SK-N-SH (cell line): ENCODE measurements at regions not wholly inside any gene's neighbourhood (a gene's known extent, or its start where the extent isn't known, plus 50 kb on each side); places are given as distances from the start of the nearest gene placed in this dataset.

ENCODE experiments used
- CTCF ChIA-PET: fragments of 300-600, 350-600 bp; formaldehyde crosslinking; extraction: SDS; loops from one replicate; lab custom pipeline; 2021; lab: Yijun Ruan, JAX
- POLR2A ChIA-PET: fragments of 350-600 bp; sonication (Branson Sonifier 250); formaldehyde crosslinking; extraction: SDS; loops from one replicate; lab custom pipeline; 2020; ENCODE audit warnings: antibody characterized with exemption, inconsistent platforms; lab: Yijun Ruan, JAX
- DNase-seq: peaks from one replicate; pipeline ENCODE4 v3.0.0; 2012
- H2AFZ ChIP-seq: fragments of 200-600 bp; sonication (generic); 2 replicates; pipeline ENCODE4 v1.8.1; 2016; ENCODE audit warnings: antibody characterized with exemption, mild to moderate bottlenecking, low read depth
- H3F3A ChIP-seq: fragments of 200-600 bp; sonication (generic); replicated peaks from 2 replicates; pipeline ENCODE3; 2016; ENCODE audit warnings: antibody characterized with exemption, mild to moderate bottlenecking; ENCODE audit not compliant: insufficient read depth
- H3K27ac ChIP-seq, 2 experiments: fragments of 200-500 bp in 1 of 2; fragments of 200-600 bp in 1 of 2; sonication (Bioruptor generic) in 1 of 2; sonication (generic), shearing (Covaris generic) in 1 of 2; 2 replicates each; pipeline versions ENCODE4 v1.5.1 to v1.6.1; 2014 to 2016; ENCODE audit warnings: low read depth in 2 of 2, inconsistent platforms in 1 of 2, low read length in 1 of 2, mild to moderate bottlenecking in 1 of 2, mixed read lengths in 1 of 2
- H3K27me3 ChIP-seq: fragments of 200-600 bp; sonication (generic), shearing (Covaris generic); 2 replicates; pipeline ENCODE4 v1.6.1; 2016; ENCODE audit warnings: mixed run types; ENCODE audit not compliant: insufficient read depth
- H3K36me3 ChIP-seq, 2 experiments: fragments of 200-500 bp in 1 of 2; fragments of 200-600 bp in 1 of 2; sonication (Bioruptor generic) in 1 of 2; sonication (generic) in 1 of 2; replicated peaks in 1 of 2; 2 replicates each; pipeline versions ENCODE3 to v1.5.1; 2014 to 2016; ENCODE audit warnings: low read length in 1 of 2, mild to moderate bottlenecking in 1 of 2; ENCODE audit not compliant: insufficient read depth in 2 of 2, control insufficient read depth in 1 of 2
- H3K4me1 ChIP-seq, 2 experiments: fragments of 200-500 bp in 1 of 2; fragments of 200-600 bp in 1 of 2; sonication (Bioruptor generic) in 1 of 2; sonication (generic), shearing (Covaris generic) in 1 of 2; 2 replicates each; pipeline versions ENCODE4 v1.5.1 to v1.6.1; 2014 to 2016; ENCODE audit warnings: low read depth in 1 of 2, low read length in 1 of 2, mixed run types in 1 of 2; ENCODE audit not compliant: insufficient read depth in 2 of 2, control insufficient read depth in 1 of 2
- H3K4me2 ChIP-seq: fragments of 200-600 bp; sonication (generic), shearing (Covaris generic); 2 replicates; pipeline ENCODE4 v1.6.1; 2017; ENCODE audit warnings: mixed run types
- H3K4me3 ChIP-seq, 2 experiments: fragments of 200-500 bp in 1 of 2; fragments of 200-600 bp in 1 of 2; sonication (Bioruptor generic) in 1 of 2; sonication (generic), shearing (Covaris generic) in 1 of 2; 2 replicates each; pipeline versions ENCODE4 v1.5.1 to v1.8.1; 2014 to 2016; ENCODE audit warnings: low read depth in 2 of 2, inconsistent platforms in 1 of 2, low read length in 1 of 2, mild to moderate bottlenecking in 1 of 2, mixed read lengths in 1 of 2, moderate library complexity in 1 of 2
- H3K79me2 ChIP-seq: fragments of 200-600 bp; sonication (generic); 2 replicates; pipeline ENCODE4 v1.8.1; 2017; ENCODE audit warnings: mild to moderate bottlenecking; ENCODE audit not compliant: insufficient read depth
- H3K9ac ChIP-seq: fragments of 200-600 bp; sonication (generic); 2 replicates; pipeline ENCODE4 v1.6.1; 2017; ENCODE audit warnings: mixed run types
- H3K9me2 ChIP-seq: fragments of 200-600 bp; sonication (generic); 2 replicates; pipeline ENCODE4 v1.6.1; 2017; ENCODE audit warnings: mixed run types
- H3K9me3 ChIP-seq: fragments of 200-600 bp; sonication (generic); 2 replicates; pipeline ENCODE4 v1.6.1; 2017; ENCODE audit warnings: mixed run types, mild to moderate bottlenecking, moderate library complexity
- H4K20me1 ChIP-seq: fragments of 200-600 bp; sonication (generic); 2 replicates; pipeline ENCODE4 v1.6.1; 2017; ENCODE audit warnings: mild to moderate bottlenecking, mixed run types; ENCODE audit not compliant: insufficient read depth
- ELF1 ChIP-seq: IDR thresholded peaks from 2 replicates; pipeline ENCODE4 v1.4.0; 2012
- EZH2phosphoT487 ChIP-seq: fragments of 200-600 bp; sonication (generic); IDR thresholded peaks from 2 replicates; pipeline ENCODE4 v1.6.1; 2017; ENCODE audit warnings: low read depth, mixed run types, mild to moderate bottlenecking, antibody characterized with exemption, moderate library complexity, borderline replicate concordance
- FOSL2 ChIP-seq: IDR thresholded peaks from 2 replicates; pipeline ENCODE4 v1.4.0; 2012; ENCODE audit warnings: low read depth, mild to moderate bottlenecking, moderate library complexity, borderline replicate concordance
- FOXJ3 ChIP-seq: sonication (generic); formaldehyde crosslinking; IDR thresholded peaks from 2 replicates; pipeline ENCODE4 v1.5.1; 2020; ENCODE audit warnings: mild to moderate bottlenecking, missing genetic modification reagents
- FOXM1 ChIP-seq: IDR thresholded peaks from 2 replicates; pipeline ENCODE4 v1.4.0; 2012; ENCODE audit warnings: low read depth, mild to moderate bottlenecking
- GATA2 ChIP-seq: sonication (generic); formaldehyde crosslinking; IDR thresholded peaks from 2 replicates; pipeline ENCODE4 v1.5.0; 2020; ENCODE audit warnings: mild to moderate bottlenecking, missing genetic modification reagents
- JUND ChIP-seq: IDR thresholded peaks from 2 replicates; pipeline ENCODE4 v1.4.0; 2012
- MEF2A ChIP-seq: IDR thresholded peaks from 2 replicates; pipeline ENCODE4 v1.4.0; 2012; ENCODE audit warnings: low read depth, borderline replicate concordance
- POLR2AphosphoS5 ChIP-seq: IDR thresholded peaks from 2 replicates; pipeline ENCODE4 v1.6.1; 2012; ENCODE audit warnings: low read depth, low read length
- RAD21 ChIP-seq: IDR thresholded peaks from 2 replicates; pipeline ENCODE4 v1.6.1; 2012; ENCODE audit warnings: mild to moderate bottlenecking, low read length
- TCF12 ChIP-seq: IDR thresholded peaks from 2 replicates; pipeline ENCODE4 v1.4.0; 2012
- TEAD4 ChIP-seq: IDR thresholded peaks from 2 replicates; pipeline ENCODE4 v1.4.0; 2012; ENCODE audit warnings: mild to moderate bottlenecking, borderline replicate concordance; ENCODE audit not compliant: insufficient read depth
- YY1 ChIP-seq: IDR thresholded peaks from 2 replicates; pipeline ENCODE4 v1.4.0; 2012; ENCODE audit warnings: low read depth, mild to moderate bottlenecking
- WGBS: methylation state at CpG from one replicate; pipeline ENCODE4 v1.1.6; 2017; ENCODE audit warnings: low lambda C conversion rate; 5-methylcytosine and 5-hydroxymethylcytosine counted together
- TF ChIP-seq, protein P1 (sequence below): fragments of 150-350 bp; IDR thresholded peaks from 2 replicates; pipeline ENCODE4 v1.6.1; 2017; ENCODE audit warnings: antibody characterized with exemption, low read length, low read depth, borderline replicate concordance
- TF ChIP-seq, protein P2 (sequence below): IDR thresholded peaks from 2 replicates; pipeline ENCODE4 v1.4.0; 2012; ENCODE audit warnings: low read depth, borderline replicate concordance

DNA sequence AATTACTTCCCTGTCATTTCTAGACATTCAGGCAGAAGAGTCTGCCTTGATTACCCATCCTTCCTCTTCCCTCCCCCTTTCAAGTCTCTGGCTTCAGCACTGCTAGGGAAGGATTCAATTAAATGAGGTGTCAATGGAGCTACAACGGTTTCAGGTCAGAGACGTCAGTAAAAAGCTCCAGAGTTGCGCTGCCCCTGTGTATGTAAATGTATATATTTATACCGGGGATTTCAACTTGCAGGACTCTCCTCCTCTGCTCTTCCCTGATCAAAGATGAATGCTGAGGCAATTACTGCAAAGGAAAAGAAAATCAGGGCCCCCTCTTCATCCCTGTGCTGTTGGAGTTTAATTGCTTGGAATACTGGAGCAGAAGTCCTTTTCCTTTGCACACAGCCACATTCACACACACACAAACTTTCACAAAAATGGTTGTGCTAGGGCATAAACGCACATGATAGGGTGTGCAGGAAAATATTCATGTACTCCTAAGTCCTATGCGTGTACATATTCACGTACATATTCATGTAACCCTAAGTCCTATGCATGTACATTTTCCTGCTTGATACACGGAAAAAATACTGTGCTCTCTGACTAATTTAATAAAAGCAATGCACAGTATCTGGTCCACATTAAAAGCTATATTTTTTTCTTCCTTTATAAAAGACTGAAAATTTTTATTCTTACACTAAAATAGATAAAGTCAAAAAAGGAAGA is 129.7 kb upstream of the PMFBP1 start:
- WGBS: 73% methylated on average over 8 of the region's 8 CpGs
- CTCF ChIA-PET: interaction anchor here (0.5 to 1.5 kb wide), 5 partner anchors 10 to 1512 kb away, joined by 3 to 5 read pairs (median 3); no protein-coding TSS in a partner anchor
- POLR2A ChIA-PET: no interaction called here
- H3K9me2 ChIP-seq: no peaks in the 10 kb centered on the region
- H3K9ac ChIP-seq: no peak overlapping the region
- TF ChIP-seq EZH2phosphoT487 (no peak), TCF12 (no peak), FOSL2 (no peak)
- TF ChIP-seq, protein P1, sequence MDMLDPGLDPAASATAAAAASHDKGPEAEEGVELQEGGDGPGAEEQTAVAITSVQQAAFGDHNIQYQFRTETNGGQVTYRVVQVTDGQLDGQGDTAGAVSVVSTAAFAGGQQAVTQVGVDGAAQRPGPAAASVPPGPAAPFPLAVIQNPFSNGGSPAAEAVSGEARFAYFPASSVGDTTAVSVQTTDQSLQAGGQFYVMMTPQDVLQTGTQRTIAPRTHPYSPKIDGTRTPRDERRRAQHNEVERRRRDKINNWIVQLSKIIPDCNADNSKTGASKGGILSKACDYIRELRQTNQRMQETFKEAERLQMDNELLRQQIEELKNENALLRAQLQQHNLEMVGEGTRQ: no peak
- H3K79me2 ChIP-seq: no peaks in the 10 kb centered on the region
- no peaks in the 10 kb centered on the region for H3K36me3 ChIP-seq
- no peaks in the 10 kb centered on the region for H4K20me1 ChIP-seq
- no peaks in the 10 kb centered on the region for H3K9me3 ChIP-seq
- H3K4me1 ChIP-seq: peaks cover 0 to 18% of the 10 kb centered on the region in 2 experiments; a peak in 2 of 4 replicates
- H3K27ac ChIP-seq: peak overlapping the region in 1 of 2 experiments; percentile 58; a peak in 2 of 4 replicates
- H3K4me3 ChIP-seq: no peak overlapping the region
- H3F3A ChIP-seq: no peaks in the 10 kb centered on the region
- H3K4me2 ChIP-seq: no peak overlapping the region
- no peak overlapping the region for H2AFZ ChIP-seq
- DNase-seq: no peak
- no peaks in the 10 kb centered on the region for H3K27me3 ChIP-seq

DNA sequence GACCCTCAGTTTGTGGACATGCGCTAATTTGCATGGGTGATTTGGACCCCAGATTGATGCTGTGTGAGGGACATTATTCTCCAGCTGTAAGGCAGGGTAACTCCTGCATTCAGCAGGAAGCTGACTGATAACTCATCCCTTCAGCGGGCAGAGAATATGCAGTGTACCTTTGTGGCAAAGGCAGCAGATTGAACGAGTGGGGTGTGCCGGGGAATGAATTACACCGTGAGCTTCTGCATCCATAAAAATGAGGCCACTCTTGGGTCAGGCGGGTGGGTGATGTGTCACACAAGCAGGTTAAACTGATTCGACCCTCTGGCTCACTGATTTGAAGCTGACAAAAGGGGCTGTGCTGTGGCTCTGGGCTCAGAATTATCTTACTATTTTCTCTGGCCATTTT is 128.9 kb upstream of the PMFBP1 start:
- Histone ChIP-seq H3K36me3 (no peaks in the 10 kb centered on the region), H3K4me2 (no peak overlapping the region), H3K9me2 (no peaks in the 10 kb centered on the region), H3K9me3 (no peaks in the 10 kb centered on the region), H4K20me1 (no peaks in the 10 kb centered on the region), H3K4me3 (no peak overlapping the region), H3K9ac (no peak overlapping the region), H3F3A (no peaks in the 10 kb centered on the region), H3K27me3 (no peaks in the 10 kb centered on the region), H3K27ac (peak overlapping the region in 1 of 2 experiments; percentile 43; a peak in 1 of 4 replicates), H3K4me1 (peaks cover 0 to 18% of the 10 kb centered on the region in 2 experiments; a peak in 2 of 4 replicates), H2AFZ (no peak overlapping the region), H3K79me2 (no peaks in the 10 kb centered on the region)
- 72% methylated on average over 7 of the region's 7 CpGs for WGBS
- ChIA-PET CTCF (interaction anchor here (0.5 to 1.4 kb wide), 4 partner anchors 11 to 1513 kb away, joined by 3 to 4 read pairs (median 3); no protein-coding TSS in a partner anchor), POLR2A (no interaction called here)
- peak; percentile 7 for DNase-seq
- TF ChIP-seq FOSL2 (no peak), GATA2 (CRISPR knock-in tag) (no peak), FOXM1 (no peak), RAD21 (no peak), YY1 (no peak), JUND (no peak), ELF1 (no peak), MEF2A (no peak), FOXJ3 (CRISPR knock-in tag) (no peak), POLR2AphosphoS5 (no peak), TEAD4 (no peak)
- TF ChIP-seq, protein P2, sequence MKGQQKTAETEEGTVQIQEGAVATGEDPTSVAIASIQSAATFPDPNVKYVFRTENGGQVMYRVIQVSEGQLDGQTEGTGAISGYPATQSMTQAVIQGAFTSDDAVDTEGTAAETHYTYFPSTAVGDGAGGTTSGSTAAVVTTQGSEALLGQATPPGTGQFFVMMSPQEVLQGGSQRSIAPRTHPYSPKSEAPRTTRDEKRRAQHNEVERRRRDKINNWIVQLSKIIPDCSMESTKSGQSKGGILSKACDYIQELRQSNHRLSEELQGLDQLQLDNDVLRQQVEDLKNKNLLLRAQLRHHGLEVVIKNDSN: no peak
